RWPE2 (cell line): ENCODE measurements at regions not wholly inside any gene's neighbourhood (a gene's known extent, or its start where the extent isn't known, plus 50 kb on each side); places are given as distances from the start of the nearest gene placed in this dataset.
"Not testable (repeated sequence)": the region's sequence is repeated elsewhere in the genome, so short reads cannot be mapped to it uniquely, and the experiment has no call there.

Experiments
- ATAC-seq: fragments of 200-7000 bp; cut with Tn5 transposase; 3 replicates; pipeline ENCODE4 v1.9.1; 2021; ENCODE audit warnings: low read depth
- DNase-seq: peaks from one replicate; pipeline ENCODE4 v3.0.0-alpha.2; 2020; ENCODE audit warnings: low spot score
- H3K27ac ChIP-seq: fragments of 450-650 bp; 2 replicates; pipeline ENCODE4 v1.5.1; 2017; ENCODE audit warnings: mild to moderate bottlenecking; ENCODE audit not compliant: poor library complexity, severe bottlenecking
- H3K27me3 ChIP-seq: fragments of 250-450 bp; sonication (Bioruptor Pico); 2 replicates; pipeline ENCODE4 v1.5.1; 2021; ENCODE audit warnings: mild to moderate bottlenecking, moderate library complexity; ENCODE audit not compliant: insufficient read depth, poor library complexity, severe bottlenecking
- H3K36me3 ChIP-seq: fragments of 250-450 bp; sonication (Bioruptor Pico); 2 replicates; pipeline ENCODE4 v1.5.1; 2020; ENCODE audit warnings: low read depth, mild to moderate bottlenecking, moderate library complexity
- H3K4me1 ChIP-seq: fragments of 250-450 bp; sonication (Bioruptor Pico); 2 replicates; pipeline ENCODE4 v1.5.1; 2021; ENCODE audit warnings: mild to moderate bottlenecking, moderate library complexity; ENCODE audit not compliant: insufficient read depth, poor library complexity, severe bottlenecking
- H3K4me3 ChIP-seq: fragments of 250-450 bp; sonication (Bioruptor Pico); 2 replicates; pipeline ENCODE4 v1.5.1; 2021; ENCODE audit warnings: mild to moderate bottlenecking, moderate library complexity; ENCODE audit not compliant: severe bottlenecking
- H3K9me3 ChIP-seq: fragments of 250-450 bp; sonication (Bioruptor Pico); 2 replicates; pipeline ENCODE4 v1.5.1; 2021; ENCODE audit warnings: mild to moderate bottlenecking, moderate library complexity; ENCODE audit not compliant: severe bottlenecking
- CTCF ChIP-seq: fragments of 450-650 bp; IDR thresholded peaks from one replicate; pipeline ENCODE4 v1.5.1; 2017; ENCODE audit warnings: mild to moderate bottlenecking, moderate library complexity; ENCODE audit not compliant: poor library complexity, severe bottlenecking

GRCh38 chrX:65451663-65452062, 82.9 kb downstream of the LAS1L start:
- no peaks in the 10 kb centered on the region for H3K9me3 ChIP-seq
- H3K27ac ChIP-seq = no peak overlapping the region
- H3K4me1 ChIP-seq = no peaks in the 10 kb centered on the region
- ATAC-seq (no peak), DNase-seq (no peak)
- H3K4me3 ChIP-seq = no peak overlapping the region
- no peaks in the 10 kb centered on the region for H3K36me3 ChIP-seq
- peak; percentile 43 for TF ChIP-seq CTCF
- no peaks in the 10 kb centered on the region for H3K27me3 ChIP-seq

DNA sequence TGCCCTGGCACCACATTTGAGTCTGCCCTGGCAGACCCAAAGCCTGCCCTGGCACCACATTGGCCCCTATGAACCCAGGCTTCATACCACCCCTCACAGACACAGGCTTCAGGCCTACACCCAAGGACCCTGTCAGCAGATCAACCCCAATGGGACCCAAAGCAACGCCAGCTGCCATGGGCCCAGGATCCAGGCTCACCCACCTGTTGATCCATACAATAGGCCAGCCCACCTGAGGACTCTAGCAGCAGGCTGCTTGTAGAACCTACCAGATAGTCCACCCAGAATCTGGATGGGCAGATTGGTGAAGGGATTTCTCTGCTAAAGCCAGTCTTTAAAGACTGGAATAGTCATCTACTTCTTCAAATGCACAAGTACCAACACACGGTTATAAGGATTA, 114.4 kb downstream of the LAS1L start:
- ATAC-seq = no peak
- Histone ChIP-seq H3K36me3 (no peaks in the 10 kb centered on the region), H3K4me3 (no peak overlapping the region), H3K9me3 (no peaks in the 10 kb centered on the region), H3K27me3 (no peaks in the 10 kb centered on the region), H3K4me1 (no peaks in the 10 kb centered on the region), H3K27ac (no peak overlapping the region)
- DNase-seq = no peak
- no peak for TF ChIP-seq CTCF

DNA sequence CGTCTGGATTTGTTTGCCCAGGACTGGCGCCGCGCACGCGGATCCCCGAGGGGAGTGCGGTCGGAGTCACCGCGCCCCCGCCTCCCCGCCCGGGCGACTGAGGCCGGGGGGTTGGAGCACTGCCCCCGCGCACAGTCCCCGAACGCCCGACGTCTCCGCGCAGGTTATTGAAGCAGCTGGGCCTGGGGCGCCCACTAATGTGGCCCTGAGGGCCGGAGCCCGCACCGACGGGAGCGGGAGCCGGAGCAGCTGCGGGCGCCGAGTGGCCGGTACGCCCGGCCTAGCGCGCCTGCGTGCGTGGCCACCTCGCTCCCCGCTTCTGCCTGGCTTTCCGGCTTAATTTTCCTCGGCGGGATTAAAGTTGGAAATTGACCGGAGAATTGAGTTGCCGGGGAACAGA, 126.9 kb downstream of the LAS1L start:
- H3K4me1 ChIP-seq, H3K36me3 ChIP-seq, DNase-seq, ATAC-seq, H3K4me3 ChIP-seq, H3K9me3 ChIP-seq, H3K27ac ChIP-seq: not testable (repeated sequence)
- peaks cover 29% of the 10 kb centered on the region for H3K27me3 ChIP-seq

DNA sequence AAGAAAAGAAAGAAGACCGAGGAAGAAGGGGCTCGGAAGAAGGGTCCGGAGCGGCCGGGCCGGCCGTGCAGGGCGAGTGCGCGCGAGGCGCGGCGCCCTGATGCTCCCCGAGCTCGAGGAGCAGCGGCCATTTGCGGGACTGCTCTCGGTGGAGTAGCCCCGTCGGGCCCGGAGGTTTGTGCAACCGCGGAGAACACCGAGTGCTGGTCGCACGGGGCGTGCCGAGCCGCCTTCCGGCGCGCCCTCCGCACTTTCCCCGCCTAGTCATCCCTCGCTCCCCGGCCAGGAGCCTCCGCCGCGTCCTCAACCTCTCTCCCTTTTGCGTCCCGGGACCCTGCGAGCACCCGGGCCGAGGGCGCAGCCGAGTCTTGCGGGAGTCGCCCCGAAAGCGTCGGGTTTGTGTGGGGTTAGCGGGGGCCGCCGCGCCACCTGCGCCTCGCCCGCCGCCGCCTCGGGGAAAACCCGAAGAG, 127.4 kb downstream of the LAS1L start:
- peak; percentile 54 for ATAC-seq
- Histone ChIP-seq H3K4me1 (no peaks in the 10 kb centered on the region), H3K27ac (no peak overlapping the region), H3K4me3 (no peak overlapping the region), H3K27me3 (peaks cover 29% of the 10 kb centered on the region), H3K9me3 (no peaks in the 10 kb centered on the region), H3K36me3 (no peaks in the 10 kb centered on the region)
- TF ChIP-seq CTCF = no peak
- no peak for DNase-seq

- no peak overlapping the region for H3K27ac ChIP-seq
- no peaks in the 10 kb centered on the region for H3K4me1 ChIP-seq
- ATAC-seq (peak; percentile 17; the same call in 1 of the 3 replicates), DNase-seq (no peak)
- no peak overlapping the region for H3K4me3 ChIP-seq
- H3K36me3 ChIP-seq = no peaks in the 10 kb centered on the region
- no peaks in the 10 kb centered on the region for H3K9me3 ChIP-seq
- no peak for TF ChIP-seq CTCF
- peaks cover 29% of the 10 kb centered on the region for H3K27me3 ChIP-seq
These were observed 128.1 kb downstream of the LAS1L start for GRCh38 chrX:65406532-65406931.
